GM21529 (cell line): ENCODE measurements at regions not wholly inside any gene's neighbourhood (a gene's known extent, or its start where the extent isn't known, plus 50 kb on each side); places are given as distances from the start of the nearest gene placed in this dataset.

Experiments used
- ATAC-seq: cut with Tn5 transposase; IDR thresholded peaks from one replicate; pipeline ENCODE4 v1.9.1; 2021; ENCODE audit not compliant: unreplicated experiment

DNA sequence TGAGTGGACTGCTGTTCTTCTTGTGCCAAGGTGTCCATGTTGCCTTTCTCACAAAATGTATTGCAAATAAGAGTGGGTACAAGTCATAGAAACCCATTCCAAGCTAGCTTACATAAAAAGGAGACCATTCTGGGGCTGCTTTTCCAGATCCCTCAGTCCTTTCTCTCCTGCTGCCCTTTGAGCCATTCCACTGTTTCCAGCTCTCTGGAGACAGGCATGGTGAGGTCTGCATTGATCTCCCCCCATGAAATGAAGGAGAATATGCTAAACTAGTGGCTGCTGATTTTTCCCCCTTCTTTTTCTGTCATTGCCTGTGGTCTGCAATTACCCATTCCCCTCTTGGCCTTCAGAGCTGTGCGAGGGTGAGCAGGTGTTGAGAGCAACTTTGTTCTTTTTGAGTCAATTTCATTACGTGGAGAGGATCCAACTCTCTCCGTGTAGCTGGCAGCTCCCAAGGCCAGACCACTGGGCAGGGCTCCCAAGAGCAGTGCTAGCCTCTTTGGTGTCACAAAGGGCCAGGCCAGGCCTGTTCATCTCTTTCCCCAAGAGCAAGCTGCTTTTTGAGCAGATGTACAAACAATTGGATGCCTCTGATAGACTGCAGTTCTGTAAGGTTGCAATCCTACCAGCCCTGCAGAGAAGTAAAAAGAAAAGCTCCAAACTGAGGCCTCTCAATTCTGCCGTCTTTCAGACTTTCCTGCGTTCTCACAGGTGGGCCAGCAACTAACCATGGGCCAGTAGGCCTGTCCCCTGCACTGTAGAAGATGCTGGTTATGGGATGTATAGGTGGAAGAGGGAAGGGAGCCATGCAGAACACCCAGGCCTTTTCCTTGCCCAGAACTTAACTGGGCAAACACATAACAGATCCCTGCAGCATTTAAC is 96.1 kb upstream of the ARMC2 start:
- no peak for ATAC-seq

DNA sequence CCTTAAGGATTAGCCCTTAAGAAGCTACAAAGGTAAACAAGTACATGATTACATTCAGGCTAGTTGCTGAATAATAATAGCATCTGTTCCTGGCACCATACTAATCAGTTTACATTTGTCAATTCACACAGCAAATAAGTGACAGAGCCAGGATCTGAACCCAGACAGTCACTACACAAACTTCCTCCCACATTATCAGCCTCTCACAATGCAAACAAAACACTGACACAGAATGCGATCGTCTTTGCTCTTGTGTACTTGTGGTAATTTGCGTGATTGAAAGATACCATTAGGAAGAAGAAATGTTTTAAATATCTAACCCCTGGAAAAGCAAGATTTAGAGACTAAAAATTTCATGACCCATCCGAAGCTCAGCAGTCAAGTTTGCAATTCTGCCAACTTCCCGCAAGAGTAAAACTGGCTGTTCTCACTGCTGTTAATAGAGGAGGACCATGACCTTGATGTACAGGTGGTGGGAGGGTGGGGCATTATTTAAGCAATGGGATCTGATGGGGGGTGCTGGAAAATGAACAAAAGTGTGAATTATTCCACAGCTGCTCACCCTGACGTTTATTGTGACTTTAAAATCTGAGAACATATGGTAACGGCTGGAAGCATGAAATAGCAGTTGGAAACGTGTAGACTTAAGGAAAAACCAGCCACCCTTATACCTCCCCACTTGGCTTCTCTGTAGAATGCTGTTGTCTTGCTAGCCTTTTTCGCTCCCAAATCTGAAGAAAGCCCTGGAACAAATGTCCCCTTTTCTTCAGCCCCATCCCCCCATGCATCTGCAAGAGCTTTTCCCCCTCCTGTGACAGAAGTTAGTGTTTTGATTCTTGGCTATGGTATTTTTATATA is 95.3 kb upstream of the ARMC2 start:
- no peak for ATAC-seq

DNA sequence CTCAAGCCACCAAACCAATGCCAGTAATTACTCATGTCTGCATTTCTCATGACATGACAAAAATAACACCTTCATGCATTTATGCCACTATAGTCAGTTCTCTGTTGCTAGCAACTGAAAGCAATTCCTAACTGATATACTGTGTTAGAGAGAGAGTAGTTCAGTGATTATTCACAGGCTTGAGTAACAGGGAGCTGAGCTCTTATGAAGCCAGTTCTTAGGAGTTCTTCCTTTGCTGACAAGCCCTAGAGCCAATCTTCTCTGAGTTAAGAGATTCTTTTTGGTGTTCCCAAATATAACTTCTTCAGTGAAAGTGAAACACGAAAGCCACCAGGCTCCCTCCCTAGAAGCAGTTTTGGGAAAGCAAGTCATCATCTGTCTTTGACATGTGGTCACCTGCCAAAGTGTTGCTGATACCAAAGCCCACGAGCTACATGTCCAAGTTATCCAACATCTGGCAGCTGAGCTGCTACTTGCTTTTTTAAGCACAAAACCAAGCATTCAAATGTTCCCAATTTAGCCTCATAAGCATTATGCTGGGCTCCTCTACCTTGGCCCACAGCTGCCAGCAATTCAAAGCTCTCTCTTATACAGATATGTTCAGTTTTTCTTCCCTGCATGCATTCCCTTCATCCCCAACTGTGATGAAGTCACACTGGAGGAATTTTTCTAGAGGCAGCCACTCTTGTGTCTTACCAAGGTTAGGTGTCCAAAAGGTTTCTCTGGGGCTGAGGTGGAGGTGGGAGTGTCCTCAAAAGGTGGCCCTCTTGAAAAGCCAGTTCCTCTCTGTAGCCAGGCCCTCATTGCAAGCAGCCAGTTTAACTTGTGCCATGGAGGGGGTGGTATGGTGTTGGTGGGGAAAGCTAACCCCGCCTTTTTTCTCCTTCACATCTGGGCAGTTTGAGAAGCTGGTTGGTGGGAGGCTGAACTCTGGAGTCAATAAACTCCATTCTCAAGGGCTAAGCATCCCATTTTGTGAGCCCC is 92.7 kb upstream of the ARMC2 start:
- no peak for ATAC-seq

DNA sequence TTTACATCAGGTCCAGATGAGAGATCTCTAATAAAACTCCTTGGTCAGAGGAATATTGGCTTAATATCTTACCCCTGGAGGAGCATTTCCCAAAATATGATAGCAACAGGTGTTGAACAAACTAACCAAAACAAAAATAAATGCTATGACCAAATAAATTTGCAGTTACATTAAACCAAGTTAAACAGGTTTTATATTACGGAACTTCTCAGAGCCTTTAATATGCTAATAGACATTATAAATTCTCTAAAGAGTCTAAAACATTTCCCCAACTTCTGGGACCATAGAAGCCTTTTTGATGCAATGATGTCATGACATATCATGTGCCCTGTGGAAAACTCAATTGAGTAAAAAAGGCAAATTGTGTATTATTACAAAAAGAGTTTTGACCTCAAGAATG is 90.9 kb upstream of the ARMC2 start:
- no peak for ATAC-seq

DNA sequence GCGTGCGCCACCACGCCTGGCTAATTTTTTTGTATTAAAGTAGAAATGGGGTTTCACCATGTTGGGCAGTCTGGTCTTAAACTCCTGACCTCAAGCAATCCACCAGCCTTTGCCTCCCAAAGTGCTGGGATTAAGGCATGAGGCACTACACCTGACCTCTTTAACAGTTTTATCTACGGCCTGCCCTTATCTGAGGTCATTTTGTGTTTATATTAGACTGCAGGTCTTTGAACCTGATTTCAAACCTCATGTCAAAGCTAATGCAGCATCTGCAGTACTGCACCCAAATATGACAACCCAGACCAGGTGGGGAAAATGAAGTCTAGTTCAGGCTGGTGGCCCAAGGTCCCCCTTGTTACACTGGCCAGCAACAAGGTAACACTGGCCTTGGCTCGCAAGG is 89.3 kb upstream of the ARMC2 start:
- ATAC-seq, result no peak

DNA sequence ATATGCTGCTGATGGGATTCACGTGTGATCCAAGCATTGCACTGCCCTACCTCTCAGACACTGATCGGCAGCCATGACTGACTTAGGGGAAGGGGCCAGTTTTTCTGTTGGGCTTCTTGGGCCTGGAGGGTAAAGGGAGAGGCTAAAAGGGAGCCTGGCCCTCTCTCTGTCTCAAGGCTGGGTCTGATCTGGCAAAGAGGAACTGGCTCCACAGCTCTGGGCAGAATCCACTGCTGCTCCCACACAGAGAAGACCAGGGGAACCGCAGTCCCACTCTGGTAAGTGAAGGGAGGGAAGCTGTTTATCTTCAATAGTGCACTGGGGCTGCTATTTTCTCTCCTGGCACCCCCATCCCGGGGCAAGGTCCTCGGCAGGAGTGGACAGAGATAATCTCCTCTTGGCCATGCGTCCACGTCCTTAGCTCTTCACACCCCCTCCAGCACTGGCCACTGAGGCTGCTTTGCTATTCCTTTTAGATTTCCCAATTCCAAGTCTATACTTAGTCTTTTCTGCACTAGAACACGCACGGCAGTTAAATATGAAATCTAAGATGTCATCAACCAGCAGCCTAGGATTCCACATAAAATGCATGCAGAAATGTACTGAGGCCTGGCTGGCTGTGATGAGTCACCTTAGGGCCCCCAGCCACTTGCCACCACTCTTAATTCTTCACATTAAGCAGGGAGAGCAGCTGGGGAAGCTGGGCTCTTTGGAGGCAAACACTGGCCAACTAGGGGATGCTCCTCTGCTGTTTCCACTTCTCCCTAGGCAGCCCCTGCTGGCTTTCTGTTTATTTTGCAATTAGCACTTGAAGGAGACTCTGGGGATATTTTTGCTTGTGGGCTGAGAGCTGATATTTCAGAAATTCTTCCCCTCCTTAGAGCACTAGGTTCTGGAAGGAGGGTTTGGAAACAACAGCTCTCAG is 87.8 kb upstream of the ARMC2 start:
- ATAC-seq, result no peak

DNA sequence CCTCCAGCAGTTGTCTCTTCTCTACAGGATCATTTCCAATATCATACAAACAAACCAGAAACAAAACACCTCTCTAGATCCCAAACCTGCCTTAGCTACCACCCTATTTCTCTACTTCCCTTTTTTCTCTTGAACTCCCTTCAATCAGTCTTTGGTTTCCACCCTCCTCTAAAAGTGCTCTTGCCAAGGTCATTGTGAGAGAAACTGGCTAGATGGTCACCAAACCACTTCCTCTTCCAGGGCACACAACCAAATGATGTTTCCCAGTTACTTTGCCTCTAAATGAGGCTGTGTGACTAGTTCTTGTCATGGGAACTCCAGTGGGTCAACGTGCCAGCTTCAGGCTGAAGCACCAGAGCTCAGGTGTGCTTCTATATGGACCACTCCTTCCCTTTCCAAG is 85.8 kb upstream of the ARMC2 start:
- ATAC-seq, result no peak

DNA sequence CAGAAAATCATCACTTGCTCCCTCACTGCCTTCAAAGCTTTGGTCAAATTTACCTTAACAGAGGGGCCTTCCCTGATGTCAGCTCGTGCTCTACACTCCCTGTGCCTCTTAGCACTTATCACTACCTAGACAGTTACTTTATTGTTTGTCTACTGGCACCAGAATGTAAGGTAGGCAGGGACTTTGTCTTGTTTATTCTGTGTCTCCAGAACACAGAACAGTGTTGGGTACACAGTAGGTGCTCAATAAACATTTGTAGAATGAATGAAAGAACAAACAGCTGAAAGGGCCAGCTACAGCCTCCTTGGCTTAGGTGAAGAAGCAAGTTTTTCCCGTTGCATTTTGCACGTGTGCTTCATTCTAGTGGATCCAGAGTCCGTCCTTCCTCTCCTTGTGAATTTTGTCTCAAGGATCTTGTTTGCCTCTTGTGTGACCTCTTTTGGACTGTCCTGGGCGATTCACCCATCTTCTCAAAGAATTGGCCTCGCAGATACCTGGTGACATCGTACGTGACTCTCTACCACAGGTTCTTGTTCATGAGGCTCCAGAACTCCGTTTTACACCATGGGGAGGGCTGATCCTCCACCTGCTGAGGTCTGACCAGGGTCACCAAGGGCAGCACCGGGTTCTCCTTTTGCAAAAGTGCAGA is 84.2 kb upstream of the ARMC2 start:
- ATAC-seq, result no peak

DNA sequence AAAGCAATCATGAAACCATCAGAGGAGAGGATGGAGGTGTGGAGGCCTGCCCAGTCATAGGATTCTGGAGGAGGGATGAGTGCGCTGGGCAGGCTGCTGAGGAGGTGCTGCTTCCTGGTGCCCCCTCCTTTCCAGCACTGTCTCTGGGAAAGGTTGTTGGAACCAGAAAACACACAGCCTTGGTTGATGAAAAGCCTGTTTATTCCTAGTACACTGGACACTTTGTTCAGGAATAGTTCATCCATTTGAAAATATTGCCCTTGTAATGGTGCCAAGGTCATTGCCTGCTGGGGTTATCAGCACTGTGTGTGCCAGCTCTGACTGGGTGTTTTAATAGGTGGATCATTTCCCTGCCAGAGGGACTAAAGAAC is 83.7 kb upstream of the ARMC2 start:
- no peak for ATAC-seq

DNA sequence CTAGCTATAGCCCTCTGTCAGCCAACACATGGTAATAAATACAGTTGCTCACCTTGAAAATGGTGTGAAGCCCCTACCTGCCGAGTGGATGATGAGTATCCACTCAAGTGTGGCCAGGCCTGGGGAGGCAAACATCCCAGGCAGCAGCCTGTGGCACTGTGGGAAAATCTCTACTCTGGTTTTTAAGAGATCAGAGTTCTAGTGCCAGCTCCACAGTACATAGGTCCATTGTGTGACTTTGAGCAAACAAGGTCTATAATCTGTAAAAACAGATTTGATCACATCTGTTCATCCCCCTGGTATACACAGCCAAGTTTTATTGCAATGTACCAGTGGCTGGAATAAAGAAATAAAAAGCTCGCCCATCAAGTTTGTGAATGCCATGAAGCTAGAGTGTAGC is 82.7 kb upstream of the ARMC2 start:
- ATAC-seq, result no peak

DNA sequence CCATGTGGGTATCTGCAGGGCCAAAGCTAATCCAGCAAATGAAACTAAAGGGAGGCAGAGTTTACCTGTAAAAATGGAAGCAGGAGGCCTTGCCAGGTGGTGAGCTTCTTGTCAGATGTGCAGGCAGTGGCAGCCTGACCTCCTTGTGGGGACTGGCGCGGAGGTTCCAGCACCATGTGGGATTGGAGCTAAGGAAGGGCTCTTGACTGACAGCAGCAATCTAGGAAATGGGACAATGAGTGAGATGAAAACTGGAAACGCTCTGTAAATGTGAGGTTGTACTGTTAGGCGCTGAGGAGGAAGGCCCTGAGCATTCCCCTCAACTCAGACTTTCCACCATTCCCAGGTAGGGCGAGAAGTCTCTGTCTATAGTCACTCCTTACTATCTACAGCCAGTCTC is 81.8 kb upstream of the ARMC2 start:
- ATAC-seq, result no peak

DNA sequence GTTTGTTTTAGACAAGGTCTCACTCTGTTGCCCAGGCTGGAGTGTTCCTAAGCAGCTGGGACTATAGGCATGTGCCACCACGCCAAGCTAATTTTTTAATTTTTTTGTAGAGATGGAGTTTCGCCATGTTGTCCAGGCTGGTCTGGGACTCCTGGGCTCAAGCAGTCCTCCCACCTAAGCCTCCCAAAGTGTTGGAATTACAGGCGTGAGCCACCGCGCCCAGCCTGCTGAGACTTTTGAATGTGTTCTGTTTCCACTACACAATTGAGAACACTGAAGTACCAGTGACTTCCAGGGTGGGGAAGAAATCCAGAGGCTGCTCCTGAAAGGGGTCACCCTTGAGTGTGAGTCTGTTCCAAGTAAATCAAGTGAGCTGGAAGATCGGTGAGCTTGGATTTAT is 81.3 kb upstream of the ARMC2 start:
- ATAC-seq, result no peak

DNA sequence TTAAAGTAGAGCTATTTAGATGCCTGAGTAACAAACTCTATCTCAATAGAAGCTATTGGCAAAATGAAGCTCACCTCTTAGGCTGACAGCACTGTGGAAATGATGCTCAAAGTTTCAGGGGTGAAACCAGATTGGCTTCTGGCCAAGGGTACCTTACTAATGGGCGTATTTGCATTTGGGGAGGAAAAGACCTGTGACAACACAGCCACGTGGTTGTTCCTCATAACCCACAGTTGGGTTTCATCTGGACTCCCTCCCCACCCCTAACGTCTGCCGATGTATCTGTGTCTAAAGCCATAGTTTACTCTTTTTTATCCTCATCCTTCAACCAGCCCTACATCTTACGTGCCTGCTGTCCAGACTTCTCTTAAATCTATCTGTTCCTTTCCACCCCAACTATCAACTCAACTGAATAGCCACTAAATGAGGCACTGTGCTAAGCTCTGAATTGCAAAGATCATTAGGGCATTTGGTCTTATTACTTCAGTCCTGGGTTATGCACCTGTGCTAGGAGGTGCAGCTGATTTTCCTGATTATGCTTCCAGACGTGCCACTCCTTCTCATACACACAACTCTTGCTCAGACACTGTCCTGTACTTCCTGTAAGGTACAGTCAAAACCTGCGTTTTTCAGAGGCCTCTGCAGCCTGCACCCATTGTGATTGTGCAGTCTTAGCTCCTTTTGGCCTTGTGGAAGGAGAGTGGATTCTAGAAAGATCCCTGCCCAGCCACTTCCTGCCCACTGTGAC is 80.6 kb upstream of the ARMC2 start:
- ATAC-seq, result no peak

DNA sequence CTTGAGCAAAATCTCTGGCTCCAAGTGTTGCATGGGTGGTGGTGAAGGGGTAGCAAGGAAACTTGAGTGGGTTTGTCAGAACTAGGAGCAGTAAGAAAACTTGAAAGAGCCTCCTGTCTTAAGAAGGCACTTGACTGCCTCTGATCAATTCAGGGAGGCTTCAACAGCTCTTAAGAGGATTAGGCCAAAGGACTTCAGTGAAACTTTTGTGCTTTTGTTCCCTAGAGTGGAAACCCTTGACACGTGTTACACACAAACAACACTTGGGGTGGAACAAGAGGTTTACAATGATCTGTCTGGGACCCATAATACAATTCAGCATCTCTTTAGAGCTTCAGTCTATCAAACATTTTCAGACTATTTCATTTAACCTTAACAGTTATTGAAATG is 80.1 kb upstream of the ARMC2 start:
- no peak for ATAC-seq

DNA sequence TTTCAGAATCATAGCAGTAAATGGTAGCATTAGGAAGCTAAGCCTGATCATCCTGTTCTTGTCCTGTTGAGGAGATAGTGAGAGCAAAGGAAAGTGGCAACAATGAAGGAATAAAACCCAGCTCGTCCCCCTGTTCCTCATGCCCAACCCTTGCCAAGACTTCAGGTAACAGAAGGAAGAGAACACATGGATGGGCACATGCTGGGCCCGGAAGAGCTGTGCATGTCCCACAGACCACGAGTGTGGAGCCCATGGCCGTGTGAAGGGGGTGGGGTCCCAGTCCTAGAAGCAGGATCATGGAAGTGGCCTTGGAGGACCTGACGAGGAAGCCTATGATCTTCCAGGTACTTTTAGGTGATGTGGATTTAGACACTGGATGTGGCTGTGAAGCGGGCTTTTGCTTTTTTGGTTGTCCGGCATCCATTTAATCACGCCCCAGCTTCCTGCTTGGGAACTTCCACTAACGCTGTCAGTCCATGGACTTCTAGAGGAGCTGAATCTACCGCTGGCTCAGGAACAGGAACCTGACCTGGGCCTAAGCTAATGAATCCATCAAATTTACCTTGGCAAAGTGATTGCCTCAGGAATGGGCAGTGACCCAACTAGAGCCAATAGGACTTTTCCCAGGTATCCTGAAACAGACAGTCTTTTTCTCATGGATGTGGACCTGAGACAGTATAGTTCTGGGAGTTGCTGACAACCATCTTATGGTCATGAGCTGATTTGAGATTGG is 79.3 kb upstream of the ARMC2 start:
- ATAC-seq, result no peak

DNA sequence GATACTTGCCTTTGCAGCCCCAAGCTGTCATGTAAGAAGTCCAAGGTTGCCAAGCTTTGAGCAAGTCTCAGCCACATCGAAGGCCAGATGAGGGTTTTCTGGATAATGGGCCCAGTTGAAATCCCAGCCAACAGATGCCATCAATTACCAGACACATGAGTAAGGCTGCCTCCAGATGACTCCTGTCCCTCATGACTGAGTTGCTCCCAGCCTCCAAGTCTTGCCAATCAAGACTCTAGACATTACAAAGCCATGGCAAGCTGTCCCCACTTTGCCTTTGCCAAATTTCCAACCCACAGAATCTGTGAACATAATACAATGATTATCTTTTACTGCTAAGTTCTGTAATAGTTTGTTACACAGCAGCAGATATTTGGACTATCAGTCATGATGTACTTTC is 76.8 kb upstream of the ARMC2 start:
- ATAC-seq, result no peak

DNA sequence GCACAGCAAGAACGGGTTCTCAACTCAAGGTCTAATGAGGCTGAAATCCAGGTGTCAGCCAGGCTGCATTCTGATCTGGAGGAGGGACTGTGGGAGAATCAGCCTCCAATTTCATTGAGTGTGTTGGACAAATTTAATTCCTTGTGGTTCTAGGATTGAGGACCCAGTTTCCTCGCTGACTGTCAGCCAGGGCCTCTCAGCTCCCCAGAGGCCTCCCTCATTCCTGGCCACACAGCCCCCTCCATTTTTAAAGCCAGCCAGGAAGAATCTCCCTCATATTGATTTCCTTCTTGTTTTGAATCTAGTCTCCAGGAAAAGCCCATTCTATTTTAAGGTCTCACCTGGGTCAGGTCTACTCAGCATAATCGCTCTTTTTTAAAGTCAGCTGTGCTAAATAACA is 73.7 kb upstream of the ARMC2 start:
- ATAC-seq, result no peak

DNA sequence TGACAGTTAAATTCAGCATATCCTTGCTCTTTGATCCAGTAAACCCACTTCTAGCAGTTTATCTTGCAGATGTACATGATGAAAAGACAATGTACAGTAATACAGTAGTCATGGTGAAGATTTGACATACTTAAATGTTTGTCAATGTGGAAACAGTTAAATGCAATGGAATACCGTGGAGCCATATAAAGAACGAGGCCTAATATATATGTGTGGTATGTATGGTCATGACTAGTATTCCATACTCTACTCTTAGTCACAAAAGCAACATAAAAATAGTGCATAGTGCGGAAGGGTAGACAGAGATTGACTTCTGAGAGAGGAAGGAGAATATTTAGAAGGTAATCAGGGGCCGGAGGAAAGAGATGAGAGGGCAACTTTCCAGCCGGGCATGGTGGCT is 70.7 kb upstream of the ARMC2 start:
- ATAC-seq, result no peak
